Tibial nerve (tissue), 4 donors: ENCODE measurements at regions not wholly inside any gene's neighbourhood (a gene's known extent, or its start where the extent isn't known, plus 50 kb on each side); places are given as distances from the start of the nearest gene placed in this dataset.

Source experiments
- DNase-seq, 2 donors: peaks; one replicate each; pipeline ENCODE4 v3.0.0-alpha.2; 2019; ENCODE audit warnings: low spot score in 2 of 2
- H3K27ac ChIP-seq, 4 donors: fragments of 200-600 bp; sonication (generic) in 3 of 4; one replicate each; pipeline ENCODE4 v1.5.1; 2017 to 2019; ENCODE audit warnings: mild to moderate bottlenecking in 1 of 4
- H3K27me3 ChIP-seq, 2 donors: fragments of 200-600 bp; sonication (generic) in 1 of 2; one replicate each; pipeline versions ENCODE4 v1.5.1 to v1.6.0; 2017 to 2019
- H3K36me3 ChIP-seq, 3 donors: fragments of 200-600 bp; sonication (generic); one replicate each; pipeline ENCODE4 v1.5.1; 2018 to 2019
- H3K4me1 ChIP-seq, 4 donors: fragments of 200-600 bp; sonication (generic) in 3 of 4; one replicate each; pipeline ENCODE4 v1.5.1; 2017 to 2019
- H3K4me3 ChIP-seq, 4 donors: fragments of 200-600 bp; sonication (generic) in 3 of 4; one replicate each; pipeline ENCODE4 v1.5.1; 2017 to 2019; ENCODE audit warnings: mild to moderate bottlenecking in 1 of 4, moderate library complexity in 1 of 4
- H3K9me3 ChIP-seq, 4 donors: fragments of 200-600 bp; sonication (generic) in 3 of 4; one replicate each; pipeline ENCODE4 v1.5.1; 2017 to 2019
- CTCF ChIP-seq, 5 experiments: fragments of 200-600 bp in 3 of 5; fragments of 450-650 bp in 2 of 5; sonication (generic) in 3 of 5; IDR thresholded peaks; one replicate each; pipeline ENCODE4 v1.5.1; 2016 to 2019; ENCODE audit warnings: antibody characterized with exemption in 5 of 5, mild to moderate bottlenecking in 3 of 5, moderate library complexity in 2 of 5
- EP300 ChIP-seq, 2 donors: sonication (generic); formaldehyde crosslinking; IDR thresholded peaks; one replicate each; pipeline ENCODE4 v1.6.1; 2017; ENCODE audit warnings: antibody characterized with exemption in 2 of 2, mild to moderate bottlenecking in 1 of 2
- POLR2A ChIP-seq, 2 donors: fragments of 450-650 bp; IDR thresholded peaks; one replicate each; pipeline ENCODE4 v1.6.1; 2017; ENCODE audit warnings: antibody characterized with exemption in 2 of 2, mild to moderate bottlenecking in 2 of 2, moderate library complexity in 2 of 2
- WGBS, 2 donors: methylation state at CpG; one replicate each; pipeline ENCODE4 v1.1.5; 2018; 5-methylcytosine and 5-hydroxymethylcytosine counted together

GRCh38 chr2:147499785-147500184 is 345.0 kb upstream of the ACVR2A start:
- no peak for DNase-seq
- 38 to 46% methylated on average over 2 of the region's 2 CpGs for WGBS, 2 donors
- no peak overlapping the region for H3K4me3 ChIP-seq
- H3K9me3 ChIP-seq: no peaks in the 10 kb centered on the region
- TF ChIP-seq POLR2A (IDR thresholded peaks at IDR 0.05): no peak
- no peak for TF ChIP-seq EP300 (IDR thresholded peaks at IDR 0.05)
- no peak for TF ChIP-seq CTCF (IDR thresholded peaks at IDR 0.05)
- H3K27ac ChIP-seq: no peak overlapping the region
- H3K27me3 ChIP-seq: no peaks in the 10 kb centered on the region
- no peaks in the 10 kb centered on the region for H3K36me3 ChIP-seq
- peaks cover 0 to 5% (median 0%) of the 10 kb centered on the region in 4 donors for H3K4me1 ChIP-seq

DNA sequence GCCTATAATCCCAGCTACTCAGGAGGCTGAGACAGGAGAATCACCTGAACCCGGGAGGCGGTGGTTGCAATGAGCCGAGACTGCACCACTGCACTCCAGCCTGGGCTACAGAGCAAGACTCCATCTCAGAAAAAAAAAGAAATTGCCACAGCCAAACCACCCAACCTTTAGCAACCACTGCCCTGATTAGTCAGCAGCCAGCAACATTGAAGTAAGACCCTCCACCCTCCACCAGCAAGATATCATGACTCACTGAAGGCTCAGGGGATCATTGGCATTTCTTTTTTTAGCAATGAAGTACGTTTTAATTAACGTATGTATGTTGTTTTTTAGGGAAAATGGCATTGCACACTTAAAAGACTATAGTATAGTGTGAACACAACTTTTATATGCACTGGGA is 349.1 kb upstream of the ACVR2A start:
- Histone ChIP-seq H3K36me3 (no peaks in the 10 kb centered on the region), H3K4me3 (no peak overlapping the region), H3K27me3 (no peaks in the 10 kb centered on the region), H3K27ac (no peak overlapping the region), H3K4me1 (peaks cover 0 to 5% (median 0%) of the 10 kb centered on the region in 4 donors), H3K9me3 (peaks cover 0 to 4% (median 0%) of the 10 kb centered on the region in 4 donors)
- DNase-seq: no peak
- 85 to 89% methylated on average over 5 of the region's 5 CpGs for WGBS, 2 donors
- TF ChIP-seq EP300 (IDR thresholded peaks at IDR 0.05): no peak
- no peak for TF ChIP-seq POLR2A (IDR thresholded peaks at IDR 0.05)
- TF ChIP-seq CTCF (IDR thresholded peaks at IDR 0.05): no peak

GRCh38 chr2:147492471-147492870 is 352.4 kb upstream of the ACVR2A start:
- WGBS, 2 donors: 86 to 94% methylated on average over 2 of the region's 2 CpGs
- TF ChIP-seq EP300 (IDR thresholded peaks at IDR 0.05) (no peak), POLR2A (IDR thresholded peaks at IDR 0.05) (no peak), CTCF (IDR thresholded peaks at IDR 0.05) (no peak)
- no peak overlapping the region for H3K4me3 ChIP-seq
- no peaks in the 10 kb centered on the region for H3K4me1 ChIP-seq
- H3K27ac ChIP-seq: no peak overlapping the region
- peaks cover 0 to 4% (median 0%) of the 10 kb centered on the region in 4 donors for H3K9me3 ChIP-seq
- H3K36me3 ChIP-seq: no peaks in the 10 kb centered on the region
- no peaks in the 10 kb centered on the region for H3K27me3 ChIP-seq
- no peak for DNase-seq

DNA sequence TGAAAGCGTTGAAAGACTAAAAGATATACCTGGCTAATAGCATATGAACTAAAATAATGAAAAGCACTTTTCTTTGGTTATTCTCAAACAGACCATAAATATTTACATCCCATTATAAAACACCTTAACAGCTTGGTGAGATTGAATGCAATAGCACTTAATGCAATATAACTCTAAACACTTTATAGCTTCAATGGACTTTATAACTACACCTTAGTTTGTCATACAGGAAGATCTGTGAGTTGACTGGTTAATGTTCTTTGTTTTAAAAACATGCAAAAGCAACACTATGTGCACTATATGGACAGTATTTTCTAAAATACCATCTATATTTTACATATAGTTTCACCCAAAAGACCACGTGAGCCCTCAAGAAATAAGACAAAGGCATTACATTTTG is 353.3 kb upstream of the ACVR2A start:
- Histone ChIP-seq H3K4me3 (no peak overlapping the region), H3K9me3 (peaks cover 0 to 4% (median 0%) of the 10 kb centered on the region in 4 donors)

More for the DNA sequence above, 353.3 kb upstream of the ACVR2A start:
- no peak for DNase-seq
- no peak for TF ChIP-seq EP300 (IDR thresholded peaks at IDR 0.05)
- TF ChIP-seq POLR2A (IDR thresholded peaks at IDR 0.05): no peak
- no peak for TF ChIP-seq CTCF (IDR thresholded peaks at IDR 0.05)
- H3K27me3 ChIP-seq: no peaks in the 10 kb centered on the region
- no peaks in the 10 kb centered on the region for H3K4me1 ChIP-seq
- no peaks in the 10 kb centered on the region for H3K36me3 ChIP-seq
- H3K27ac ChIP-seq: no peak overlapping the region
- 90 to 95% methylated on average over 2 of the region's 2 CpGs for WGBS, 2 donors
